ENCODE measurements at regions not wholly inside any gene's neighbourhood (a gene's known extent, or its start where the extent isn't known, plus 50 kb on each side); places are given as distances from the start of the nearest gene placed in this dataset.
"Not testable (repeated sequence)": the region's sequence is repeated elsewhere in the genome, so short reads cannot be mapped to it uniquely, and the experiment has no call there.

DNA sequence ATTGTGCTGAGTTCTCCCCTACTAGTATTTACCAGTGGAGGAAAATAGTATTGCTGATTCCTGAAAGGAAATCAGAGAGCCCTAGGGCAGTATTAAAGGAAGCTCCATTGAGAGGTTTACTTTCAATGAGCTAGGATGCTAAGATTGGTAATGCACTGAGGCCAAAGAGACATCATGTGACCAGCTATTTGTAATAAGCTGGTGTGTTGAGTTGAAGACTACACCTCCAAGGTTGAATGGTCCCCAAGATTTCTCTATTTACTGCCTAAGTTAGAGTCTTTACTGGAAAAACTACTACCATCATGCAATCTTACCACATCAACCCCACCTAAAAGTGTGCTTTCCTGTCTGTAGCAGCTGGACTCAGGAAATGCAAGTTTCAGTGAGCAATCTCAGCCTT, 151.5 kb upstream of the GJE1 start:
- intact Hi-C loops (cut with DNase I): no loop called here
- no peak for DNase-seq (ENCODE audit: low spot score)

DNA sequence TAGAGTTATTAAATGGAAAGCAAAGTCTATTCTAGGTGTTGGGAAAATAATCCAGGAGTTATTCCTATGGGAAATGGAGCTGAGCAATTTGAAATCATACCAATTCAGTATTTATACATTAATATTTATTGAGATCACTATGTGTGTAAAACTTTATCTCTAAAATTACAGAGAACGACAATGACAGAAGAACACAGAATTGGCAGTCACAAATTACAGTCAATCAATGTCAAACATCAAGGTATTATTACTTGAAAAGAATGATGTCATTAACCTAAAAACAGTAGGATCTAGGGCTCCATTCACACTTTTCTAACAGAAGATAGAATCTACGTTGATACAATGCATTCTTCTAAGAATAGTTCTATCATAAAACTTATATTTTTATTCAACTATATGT, 154.9 kb upstream of the GJE1 start:
- intact Hi-C loops (cut with DNase I): no loop called here
- DNase-seq (ENCODE audit: low spot score): no peak

DNA sequence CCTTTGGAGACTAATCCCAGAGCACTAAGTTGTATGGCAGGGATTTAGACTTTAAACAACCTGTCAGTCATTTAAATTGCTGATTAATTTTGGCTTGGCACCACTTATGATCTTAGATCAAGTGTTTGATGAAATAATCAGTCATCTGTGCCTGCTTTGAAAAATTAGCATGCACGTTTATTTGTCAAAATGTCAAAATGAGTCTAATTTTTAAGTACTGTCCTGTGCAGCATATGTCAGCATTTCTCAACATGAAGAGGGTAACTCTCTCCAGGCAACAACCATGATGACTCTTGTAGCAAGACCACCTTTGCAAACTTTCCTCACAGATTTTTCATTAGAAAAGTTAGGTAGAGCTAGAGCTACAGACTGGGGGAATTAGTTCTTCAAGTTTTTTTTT, 155.7 kb upstream of the GJE1 start:
- intact Hi-C loops (cut with DNase I): no loop called here
- no peak for DNase-seq (ENCODE audit: low spot score)

DNA sequence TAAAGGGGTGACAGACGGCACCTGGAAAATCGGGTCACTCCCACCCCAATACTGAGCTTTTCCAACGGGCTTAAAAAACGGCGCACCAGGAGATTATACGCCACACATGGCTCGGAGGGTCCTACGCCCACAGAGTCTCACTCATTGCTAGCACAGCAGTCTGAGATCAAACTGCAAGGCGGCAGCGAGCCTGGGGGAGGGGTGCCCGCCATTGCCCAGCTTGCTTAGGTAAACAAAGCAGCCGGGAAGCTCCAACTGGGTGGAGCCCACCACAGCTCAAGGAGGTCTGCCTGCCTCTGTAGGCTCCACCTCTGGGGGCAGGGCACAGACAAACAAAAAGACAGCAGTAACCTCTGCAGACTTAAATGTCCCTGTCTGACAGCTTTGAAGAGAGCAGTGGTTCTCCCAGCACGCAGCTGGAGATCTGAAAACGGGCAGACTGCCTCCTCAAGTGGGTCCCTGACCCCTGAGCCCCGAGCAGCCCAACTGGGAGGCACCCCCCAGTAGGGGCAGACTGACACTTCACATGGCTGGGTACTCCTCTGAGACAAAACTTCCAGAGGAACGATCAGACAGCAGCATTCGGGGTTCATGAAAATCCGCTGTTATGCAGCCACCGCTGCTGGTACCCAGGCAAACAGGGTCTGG, 162.8 kb upstream of the GJE1 start:
- intact Hi-C loops (cut with DNase I); DNase-seq (ENCODE audit: low spot score): not testable (repeated sequence)

DNA sequence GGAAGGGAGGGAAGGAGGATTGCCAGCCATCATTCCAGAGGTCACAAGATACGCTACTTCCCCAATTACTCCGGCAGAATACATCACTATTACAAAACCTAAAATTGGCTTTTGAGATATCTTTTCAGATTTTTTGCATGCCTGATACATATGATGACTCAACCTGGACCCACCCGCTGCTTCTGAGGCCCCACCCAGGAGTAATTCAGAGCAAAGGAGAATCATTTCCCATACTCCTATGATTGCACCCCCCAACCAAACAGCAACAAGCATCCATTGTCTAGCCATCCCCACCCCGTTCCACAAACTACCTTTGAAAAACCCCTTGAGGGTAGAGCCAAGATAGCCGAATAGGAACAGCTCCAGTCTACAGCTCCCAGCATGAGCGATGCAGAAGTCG, 163.5 kb upstream of the GJE1 start:
- intact Hi-C loops (cut with DNase I): no loop called here
- no peak for DNase-seq (ENCODE audit: low spot score)

DNA sequence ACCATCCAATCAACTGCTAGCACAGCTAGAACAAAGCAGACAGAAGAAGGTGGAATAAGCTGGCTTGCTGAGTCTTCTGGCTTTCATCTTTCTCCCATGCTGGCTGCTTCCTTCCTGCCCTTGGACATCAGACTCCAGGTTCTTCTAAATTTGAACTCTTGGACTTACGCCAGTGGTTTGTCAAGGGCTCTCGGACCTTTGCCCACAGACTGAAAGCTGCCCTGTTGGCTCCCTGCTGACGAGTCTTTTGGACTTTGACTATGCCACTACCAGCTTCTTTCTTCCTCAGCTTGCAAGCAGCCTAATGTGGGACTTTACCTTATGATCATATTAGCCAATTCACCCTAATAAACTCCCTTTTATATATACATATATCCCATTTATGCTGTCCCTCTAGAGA, 164.1 kb upstream of the GJE1 start:
- intact Hi-C loops (cut with DNase I): no loop called here
- DNase-seq (ENCODE audit: low spot score): no peak

DNA sequence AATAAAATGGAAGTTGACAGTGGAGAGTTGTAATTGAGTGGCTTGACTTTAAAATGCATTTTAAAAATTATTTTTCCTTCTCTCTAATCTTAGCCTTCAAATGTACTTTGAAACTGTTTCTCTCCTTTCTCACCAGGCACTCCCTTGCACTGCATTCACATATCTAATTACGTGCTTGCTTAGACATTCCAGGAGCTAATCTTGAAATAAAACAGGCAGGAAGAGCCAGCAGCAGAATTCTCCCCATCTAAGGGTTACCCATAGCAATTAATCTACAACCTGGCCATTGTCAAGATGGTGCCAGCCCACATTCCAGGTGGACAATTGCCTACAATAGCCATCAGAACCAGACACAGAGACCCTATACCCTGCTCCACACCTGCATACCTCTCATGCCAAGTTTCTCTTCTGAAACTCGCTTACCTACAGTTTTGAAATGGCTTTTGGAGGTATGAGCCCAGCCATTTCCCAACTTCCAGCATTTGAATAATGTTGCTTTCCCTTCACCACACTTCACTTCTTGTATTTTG, 167.6 kb upstream of the GJE1 start:
- no peak for DNase-seq (ENCODE audit: low spot score)
- intact Hi-C loops (cut with DNase I): no loop called here

DNA sequence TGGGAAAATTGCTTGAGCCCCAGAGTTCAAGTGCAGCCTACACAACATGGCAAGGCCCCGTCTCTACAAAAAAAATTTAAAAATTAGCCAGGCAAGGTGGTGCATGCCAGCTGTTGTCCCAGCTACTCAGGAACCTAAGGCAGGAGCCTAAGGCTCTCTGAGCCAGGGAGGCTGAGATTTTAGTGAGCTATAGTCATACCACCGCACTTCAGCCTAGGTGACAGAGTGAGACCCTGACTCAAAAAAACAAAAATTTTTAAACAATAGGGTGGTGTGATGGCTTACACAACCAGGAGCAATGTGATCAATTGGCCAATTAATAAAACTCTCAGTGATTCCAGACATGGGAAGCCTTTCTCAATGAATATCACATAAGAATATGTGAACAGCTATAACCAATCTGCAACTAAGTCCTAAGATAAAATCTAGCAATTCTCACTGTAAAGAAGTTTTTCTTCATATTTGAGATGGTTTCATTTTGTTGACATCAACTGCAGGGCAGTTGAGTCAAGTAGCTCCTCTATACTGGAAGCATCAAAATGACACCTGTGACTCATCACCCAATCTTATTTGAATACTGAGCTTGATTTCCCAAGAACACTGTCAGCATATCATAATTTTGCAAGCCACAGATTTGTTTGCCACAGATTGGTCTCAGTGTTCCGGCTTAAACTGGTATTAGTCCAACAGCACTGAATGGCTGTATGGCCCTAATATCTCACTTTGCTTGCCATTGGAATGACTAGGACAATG, 169.0 kb upstream of the GJE1 start:
- DNase-seq (ENCODE audit: low spot score): no peak
- intact Hi-C loops (cut with DNase I): no loop called here

DNA sequence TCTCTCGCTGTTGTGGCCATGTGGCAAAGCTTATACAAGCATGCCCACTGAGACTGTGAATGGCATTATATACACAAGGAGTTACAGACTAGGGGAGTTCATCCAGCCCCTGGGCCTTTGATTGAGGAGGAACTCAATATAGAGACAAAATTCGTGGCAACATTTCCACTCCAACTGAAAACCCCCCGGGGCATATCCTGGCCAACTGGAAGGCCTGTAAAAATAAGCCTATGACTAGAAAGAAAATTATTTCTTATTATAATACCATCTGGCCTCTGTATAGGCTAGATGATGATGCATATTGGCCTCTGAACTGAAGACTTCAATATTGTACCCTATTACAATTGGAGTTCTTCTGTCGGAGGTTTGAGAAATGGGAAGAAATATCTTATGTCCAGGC, 175.5 kb upstream of the GJE1 start:
- intact Hi-C loops (cut with DNase I): no loop called here
- no peak for DNase-seq (ENCODE audit: low spot score)

DNA sequence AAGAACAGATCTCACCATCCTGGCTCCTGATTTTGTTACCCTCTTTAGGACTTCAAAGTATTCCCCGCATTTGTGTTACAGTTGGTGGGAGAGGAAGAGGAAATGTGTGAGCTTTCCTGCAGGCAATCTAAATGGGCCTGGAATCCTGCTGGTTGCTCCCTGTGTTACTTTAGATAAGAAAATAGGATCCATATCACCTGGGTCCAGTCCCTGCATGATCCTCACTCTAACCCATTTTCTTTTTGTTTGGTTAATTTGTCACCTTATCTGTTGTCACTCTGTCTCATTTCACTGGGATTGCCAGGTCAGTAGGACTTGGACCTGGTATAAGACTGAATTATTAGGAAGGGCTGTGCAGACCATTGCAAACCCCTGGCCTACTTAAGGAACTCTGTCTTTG, 175.9 kb upstream of the GJE1 start:
- DNase-seq (ENCODE audit: low spot score): no peak
- intact Hi-C loops (cut with DNase I): no loop called here

DNA sequence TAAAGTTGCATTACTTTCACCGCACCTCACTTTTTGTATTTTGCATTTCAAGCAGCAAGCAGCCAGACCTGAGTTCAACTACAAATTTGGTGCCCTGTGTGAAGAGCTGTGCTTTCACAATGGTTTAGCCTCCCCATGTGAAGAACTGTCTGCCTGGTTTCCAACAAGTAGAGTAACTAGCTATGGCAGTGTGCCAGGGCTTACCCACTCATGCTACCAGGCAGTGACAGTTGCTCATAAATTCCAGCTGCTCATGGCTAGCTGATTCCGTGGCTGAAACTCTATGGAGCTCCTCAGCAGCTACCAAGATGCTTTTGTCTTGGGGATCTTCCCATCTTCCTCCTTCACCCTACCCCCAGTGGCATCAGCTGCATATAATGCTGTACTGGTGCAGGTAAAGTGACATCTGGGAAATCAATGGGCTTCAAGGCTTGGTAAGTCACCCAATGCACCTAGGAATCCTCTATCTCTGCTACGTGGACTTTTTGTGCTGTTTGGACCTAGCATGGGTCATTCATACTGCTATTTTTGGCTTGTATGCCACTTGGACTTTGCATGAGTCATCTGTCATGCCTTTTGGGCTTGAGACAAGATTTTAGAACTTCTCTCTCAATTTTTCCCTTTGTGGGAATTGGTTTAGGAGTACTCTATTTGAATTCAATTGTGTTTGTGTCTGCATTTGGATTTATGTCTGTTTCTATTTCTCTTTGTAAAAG, 176.5 kb upstream of the GJE1 start:
- DNase-seq (ENCODE audit: low spot score): no peak
- intact Hi-C loops (cut with DNase I): no loop called here

DNA sequence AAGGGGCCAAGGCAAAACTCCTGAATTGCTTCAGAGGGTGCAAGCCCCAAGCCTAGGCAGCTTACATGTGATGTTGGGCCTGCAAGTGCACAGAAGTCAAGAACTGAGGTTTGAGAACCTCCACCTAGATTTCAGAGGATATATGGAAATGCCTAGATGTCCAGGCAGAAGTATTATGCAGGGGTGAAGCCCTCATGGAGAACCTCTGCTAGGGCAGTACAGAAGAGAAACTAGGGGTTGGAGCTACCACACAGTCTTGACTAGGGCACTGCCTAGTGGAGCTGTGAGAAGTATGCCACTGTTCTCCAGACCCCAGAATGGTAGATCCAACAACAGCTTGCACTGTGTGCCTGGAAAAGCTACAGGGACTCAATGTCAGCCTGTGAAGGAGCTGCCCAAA, 179.7 kb upstream of the GJE1 start:
- DNase-seq (ENCODE audit: low spot score): no peak
- intact Hi-C loops (cut with DNase I): no loop called here

DNA sequence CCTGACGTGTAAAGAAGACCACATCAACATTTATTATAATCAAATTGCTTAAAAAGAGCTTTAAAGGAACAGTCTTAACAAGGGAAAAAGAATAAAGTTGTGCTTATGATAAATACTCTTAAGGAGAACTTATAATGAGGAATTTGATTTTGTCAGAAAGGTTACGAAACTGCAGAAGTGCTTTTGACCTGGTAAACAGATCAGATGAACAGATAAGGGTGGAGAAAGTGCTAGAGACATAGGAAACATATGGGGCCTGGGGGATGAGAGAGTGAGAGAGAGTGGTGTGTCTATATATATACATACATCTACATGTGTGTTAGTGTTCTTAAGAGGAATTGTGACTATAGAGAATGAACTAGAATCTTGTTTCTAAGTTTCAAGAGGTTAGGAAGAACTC, 186.2 kb upstream of the GJE1 start:
- no peak for DNase-seq (ENCODE audit: low spot score)
- intact Hi-C loops (cut with DNase I): no loop called here

DNA sequence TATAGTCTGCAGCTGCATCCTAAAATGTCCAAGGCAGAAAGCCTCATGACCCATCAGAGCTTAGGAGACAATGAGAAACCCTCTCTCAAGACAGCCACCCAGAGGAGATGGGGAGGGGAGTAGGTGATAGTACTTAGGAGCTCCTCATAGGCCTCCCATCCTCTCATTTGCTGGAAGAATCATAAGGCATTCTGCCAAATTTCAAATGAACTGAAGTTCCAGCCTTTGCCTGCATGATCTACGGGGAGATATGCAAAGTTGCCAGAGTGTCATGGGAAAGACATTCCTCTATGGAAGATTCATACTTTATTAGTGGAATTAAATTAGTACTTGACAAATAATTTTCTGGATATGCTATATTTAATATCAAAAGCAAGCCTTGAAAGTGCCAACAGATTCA, 194.1 kb upstream of the GJE1 start:
- no peak for DNase-seq (ENCODE audit: low spot score)
- intact Hi-C loops (cut with DNase I): no loop called here

DNA sequence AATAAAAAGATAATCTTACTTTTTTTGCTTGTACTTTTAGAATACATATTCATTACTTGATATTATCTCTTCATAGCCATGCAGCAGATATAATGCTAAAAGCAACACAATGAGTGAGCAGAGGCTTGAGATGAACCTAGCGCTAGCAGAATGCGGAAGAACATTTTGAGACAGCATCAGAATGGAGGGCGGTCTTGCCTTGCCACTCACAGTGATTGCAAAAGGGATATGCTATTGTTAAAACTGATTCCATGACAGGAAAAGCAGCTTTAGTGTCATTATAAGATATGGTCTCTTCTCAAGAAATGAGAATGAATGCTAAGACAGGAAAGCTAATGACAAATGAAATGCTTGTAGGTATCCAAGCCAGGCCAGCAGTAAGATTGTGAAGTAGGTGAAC, 200.0 kb upstream of the GJE1 start:
- DNase-seq (ENCODE audit: low spot score): no peak
- intact Hi-C loops (cut with DNase I): no loop called here

DNA sequence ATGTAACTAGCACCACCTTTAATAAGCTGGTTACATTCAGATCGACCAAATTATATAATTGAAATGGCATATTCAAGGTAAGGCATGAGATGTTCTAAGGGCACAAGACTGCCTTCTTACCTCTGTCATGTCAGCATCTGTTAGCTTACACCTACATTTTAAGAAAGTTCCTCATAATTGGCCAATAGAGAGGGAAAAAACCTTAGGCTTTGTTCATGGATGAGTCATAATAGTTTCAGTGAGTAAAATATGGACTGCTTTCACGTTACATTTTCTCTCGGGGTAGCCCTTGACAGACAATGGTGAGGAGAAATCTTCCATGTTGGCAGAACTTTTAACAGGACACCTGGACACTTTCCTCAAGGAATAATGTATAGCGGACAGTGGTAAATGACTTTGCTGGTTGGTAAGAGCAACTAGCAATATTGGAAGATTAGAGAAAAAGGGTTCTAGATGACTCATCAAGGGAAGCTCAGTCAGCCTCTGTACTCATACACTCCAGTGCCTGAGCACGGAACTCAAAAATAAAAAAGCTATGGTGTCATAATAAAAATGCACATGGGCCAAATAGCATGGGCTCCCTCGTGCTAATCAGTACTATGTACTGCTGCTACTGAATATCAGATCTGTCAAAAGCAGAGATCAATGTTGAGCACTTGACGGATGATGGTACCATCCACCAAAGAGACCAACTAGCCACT, 206.4 kb upstream of the GJE1 start:
- DNase-seq (ENCODE audit: low spot score); intact Hi-C loops (cut with DNase I): not testable (repeated sequence)

DNA sequence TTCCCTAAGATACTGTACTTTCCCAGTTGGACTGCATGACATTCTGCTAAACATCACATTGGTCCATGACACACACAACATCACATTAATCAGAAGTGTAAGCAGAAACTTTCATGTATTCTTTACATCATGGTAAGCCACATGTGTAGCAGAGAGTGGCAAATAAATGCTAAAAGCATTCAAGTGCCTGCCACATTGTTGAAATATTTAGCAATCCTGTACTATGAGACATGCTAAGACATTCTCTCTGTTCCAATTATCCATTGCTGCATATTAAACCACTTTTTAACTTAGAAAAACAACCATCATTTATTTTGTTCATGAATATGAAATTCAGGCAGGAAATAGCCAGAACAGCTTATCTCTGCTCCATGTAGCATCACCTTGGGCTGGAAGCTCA, 207.7 kb upstream of the GJE1 start:
- DNase-seq (ENCODE audit: low spot score): no peak
- intact Hi-C loops (cut with DNase I): no loop called here

DNA sequence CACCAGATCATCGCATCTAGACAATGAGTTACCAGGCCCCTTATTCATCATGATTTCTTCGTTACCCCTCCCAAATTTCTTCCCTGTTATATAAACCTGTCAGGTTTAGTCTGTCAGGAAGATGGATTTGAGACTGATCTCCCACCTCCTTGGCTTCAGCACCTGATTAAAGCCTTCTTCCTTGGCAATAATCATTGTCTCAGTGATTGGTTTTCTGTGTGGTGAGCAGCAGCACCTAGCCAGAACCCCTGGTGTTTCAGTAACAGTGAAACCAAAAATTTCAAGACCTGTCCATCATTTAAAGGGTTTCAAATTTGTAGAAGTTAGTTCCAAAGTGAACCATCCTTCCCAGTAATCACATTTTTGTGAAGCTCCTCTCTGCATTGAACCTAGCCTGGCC, 209.8 kb upstream of the GJE1 start:
- no peak for DNase-seq (ENCODE audit: low spot score)

DNA sequence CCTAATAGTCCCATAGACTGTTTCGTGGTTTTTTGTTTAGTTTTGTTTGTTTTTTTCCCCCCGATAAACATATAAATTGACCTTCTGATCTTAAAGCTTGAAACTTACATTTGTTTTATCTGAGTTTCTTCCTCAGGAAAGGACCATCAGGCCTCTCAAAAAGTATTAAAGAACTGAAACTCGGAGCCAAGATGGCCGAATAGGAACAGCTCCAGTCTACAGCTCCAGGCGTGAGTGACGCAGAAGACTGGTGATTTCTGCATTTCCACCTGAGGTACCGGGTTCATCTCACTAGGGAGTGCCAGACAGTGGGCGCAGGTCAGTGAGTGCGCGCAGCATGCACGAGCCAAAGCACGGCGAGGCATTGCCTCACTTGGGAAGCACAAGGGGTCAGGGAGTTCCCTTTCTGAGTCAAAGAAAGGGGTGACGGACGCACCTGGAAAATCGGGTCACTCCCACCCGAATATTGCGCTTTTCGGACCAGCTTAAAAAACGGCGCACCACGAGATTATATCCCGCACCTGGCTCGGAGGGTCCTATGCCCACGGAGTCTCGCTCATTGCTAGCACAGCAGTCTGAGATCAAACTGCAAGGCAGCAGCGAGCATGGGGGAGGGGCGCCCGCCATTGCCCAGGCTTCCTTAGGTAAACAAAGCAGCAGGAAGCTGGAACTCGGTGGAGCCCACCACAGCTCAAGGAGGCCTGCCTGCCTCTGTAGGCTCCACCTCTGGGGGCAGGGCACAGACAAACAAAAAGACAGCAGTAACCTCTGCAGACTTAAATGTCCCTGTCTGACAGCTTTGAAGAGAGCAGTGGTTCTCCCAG, 215.8 kb upstream of the GJE1 start:
- DNase-seq (ENCODE audit: low spot score); intact Hi-C loops (cut with DNase I): not testable (repeated sequence)

More for the DNA sequence above, 209.8 kb upstream of the GJE1 start:
- intact Hi-C loops (cut with DNase I): no loop called here
